ENCODE measurements at regions not wholly inside any gene's neighbourhood (a gene's known extent, or its start where the extent isn't known, plus 50 kb on each side); places are given as distances from the start of the nearest gene placed in this dataset.

DNA sequence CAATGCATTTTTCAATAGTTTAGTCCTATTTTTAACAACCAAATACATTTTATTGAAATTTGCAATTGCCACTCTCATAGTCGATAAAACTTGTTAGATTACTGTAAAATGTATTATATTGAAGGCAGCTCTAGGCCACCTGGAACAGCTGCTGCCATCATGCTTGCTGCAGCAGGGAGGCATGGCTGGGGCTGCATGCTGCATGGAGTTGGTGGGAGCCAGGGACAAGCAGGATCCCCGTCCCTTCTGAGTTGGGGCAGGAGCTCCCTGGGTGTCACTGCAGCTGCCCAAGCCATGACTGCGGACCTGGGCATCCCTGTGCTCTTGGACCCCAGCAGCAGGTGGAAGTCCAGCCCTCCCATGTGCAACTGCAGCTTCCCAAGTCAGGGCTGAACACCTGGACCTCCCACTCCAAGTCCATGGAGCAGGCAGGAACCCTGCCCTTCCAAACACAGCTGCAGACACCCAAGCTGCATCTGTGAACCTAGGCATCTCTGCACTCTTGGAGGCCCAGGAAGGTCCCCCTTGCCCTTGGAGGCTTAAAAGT lies 742.0 kb downstream of the ZBBX start:
- CTCF ChIA-PET: no interaction called here
- BruUV-seq (replicated peaks): no TSS peak

GRCh38 chr3:166634091-166634746 lies 745.9 kb downstream of the ZBBX start:
- ATAC-seq (no peak), DNase-seq (ENCODE audit: low read depth, low spot score) (no peak)
- in situ Hi-C loops (cut with HindIII; ENCODE audit: low pct_unique_long_range_greater_than_20kb, low sequenced_read_pairs) (no loop called here), intact Hi-C loops (cut with micrococcal nuclease; ENCODE audit: unreplicated experiment) (no loop called here)
- CTCF ChIA-PET: no interaction called here
- TF ChIP-seq POLR2AphosphoS5 (IDR thresholded peaks at IDR 0.05; ENCODE audit: low read depth, low read length) (no peak), SIN3A (IDR thresholded peaks at IDR 0.05; ENCODE audit: borderline replicate concordance, insufficient read depth, low read depth, low read length) (no peak), CTCF (IDR thresholded peaks at IDR 0.05) (no peak), TCF7L2 (IDR thresholded peaks at IDR 0.05; ENCODE audit: low read depth, low read length) (no peak), REST (IDR thresholded peaks at IDR 0.05; ENCODE audit: insufficient read depth in 1 of 2, low read depth in 2 of 2, low read length in 1 of 2) (no peak)
- H3K27ac ChIP-seq (ENCODE audit: low read length): no peak overlapping the region
- BruUV-seq (replicated peaks): no TSS peak
- no peaks in the 10 kb centered on the region for H3K36me3 ChIP-seq (ENCODE audit: control insufficient read depth, insufficient read depth, low read length)
- H3K27me3 ChIP-seq (ENCODE audit: control insufficient read depth, insufficient read depth, low read length): no peaks in the 10 kb centered on the region
- POLR2A ChIA-PET: no interaction called here
- H3K4me3 ChIP-seq (ENCODE audit: low read depth in 2 of 2, low read length in 2 of 2): no peak overlapping the region
- H3K4me1 ChIP-seq (ENCODE audit: control insufficient read depth, insufficient read depth, low read length): no peaks in the 10 kb centered on the region
- H3K9me3 ChIP-seq (ENCODE audit: control insufficient read depth, insufficient read depth, low read depth, low read length): no peaks in the 10 kb centered on the region

More for the DNA sequence above, 742.0 kb downstream of the ZBBX start:
- POLR2A ChIA-PET: no interaction called here
- TF ChIP-seq TCF7L2 (IDR thresholded peaks at IDR 0.05; ENCODE audit: low read depth, low read length) (no peak), CTCF (IDR thresholded peaks at IDR 0.05) (no peak), REST (IDR thresholded peaks at IDR 0.05; ENCODE audit: insufficient read depth in 1 of 2, low read depth in 2 of 2, low read length in 1 of 2) (no peak), POLR2AphosphoS5 (IDR thresholded peaks at IDR 0.05; ENCODE audit: low read depth, low read length) (no peak), SIN3A (IDR thresholded peaks at IDR 0.05; ENCODE audit: borderline replicate concordance, insufficient read depth, low read depth, low read length) (no peak)
- Histone ChIP-seq H3K27me3 (ENCODE audit: control insufficient read depth, insufficient read depth, low read length) (no peaks in the 10 kb centered on the region), H3K36me3 (ENCODE audit: control insufficient read depth, insufficient read depth, low read length) (no peaks in the 10 kb centered on the region), H3K4me3 (ENCODE audit: low read depth in 2 of 2, low read length in 2 of 2) (no peak overlapping the region), H3K4me1 (ENCODE audit: control insufficient read depth, insufficient read depth, low read length) (no peaks in the 10 kb centered on the region), H3K9me3 (ENCODE audit: control insufficient read depth, insufficient read depth, low read depth, low read length) (no peaks in the 10 kb centered on the region), H3K27ac (ENCODE audit: low read length) (no peak overlapping the region)
- in situ Hi-C loops (cut with HindIII; ENCODE audit: low pct_unique_long_range_greater_than_20kb, low sequenced_read_pairs) (no loop called here), intact Hi-C loops (cut with micrococcal nuclease; ENCODE audit: unreplicated experiment) (no loop called here)
- ATAC-seq (no peak), DNase-seq (ENCODE audit: low read depth, low spot score) (no peak)
